K562 (cell line): ENCODE measurements at regions not wholly inside any gene's neighbourhood (a gene's known extent, or its start where the extent isn't known, plus 50 kb on each side); places are given as distances from the start of the nearest gene placed in this dataset.

Experiments
- ATAC-seq: fragments of 200-7000 bp; cut with Tn5 transposase; 3 replicates; pipeline ENCODE4 v1.9.1; 2020; ENCODE audit warnings: moderate library complexity
- BruUV-seq: library from RNA; stranded (reverse); fragments of 400-500 nt; replicated peaks from 2 replicates; lab custom pipeline; 2021; lab: Mats Ljungman, UMichigan
- CTCF ChIA-PET: fragments of 300-600 bp; formaldehyde crosslinking; extraction: SDS; loops from one replicate; lab custom pipeline; 2021; ENCODE audit warnings: low intra/inter-chr PET ratio; lab: Yijun Ruan, JAX
- POLR2A ChIA-PET: fragments of 300-600, 350-650 bp; sonication (Branson Sonifier 250); formaldehyde crosslinking; extraction: SDS; loops from one replicate; lab custom pipeline; 2021; ENCODE audit warnings: antibody characterized with exemption, inconsistent platforms; lab: Yijun Ruan, JAX
- DNase-seq, 4 experiments: peaks; one replicate each; pipeline versions ENCODE4 v3.0.0 to v3.0.0-alpha.2; 2011 to 2018; ENCODE audit warnings: low spot score in 3 of 4, mixed read lengths in 3 of 4; ENCODE audit errors: extremely low read depth in 1 of 4
- FAIRE-seq: peaks from 2 replicates; lab custom pipeline; 2011; peaks lifted over from hg19 to GRCh38; lab: Jason Lieb, UNC
- H2AFZ ChIP-seq: 2 replicates; pipeline ENCODE4 v1.6.0; 2011; ENCODE audit warnings: low read depth, low read length, control low read depth, inconsistent platforms
- H3K27ac ChIP-seq: fragments of 200-600 bp; 3 replicates; pipeline ENCODE4 v1.8.0; 2011; ENCODE audit warnings: low read depth, mild to moderate bottlenecking, control low read depth, inconsistent platforms, low read length, moderate library complexity, mixed read lengths; ENCODE audit errors: extremely low read depth
- H3K27me3 ChIP-seq, 2 experiments: fragments of 300-600 bp in 1 of 2; 2 replicates in 1 of 2; 3 replicates in 1 of 2; pipeline versions ENCODE4 v1.6.0 to v1.8.0; 2011; ENCODE audit warnings: inconsistent platforms in 2 of 2, low read length in 2 of 2, mild to moderate bottlenecking in 1 of 2, mixed read lengths in 1 of 2, moderate library complexity in 1 of 2; ENCODE audit not compliant: control insufficient read depth in 2 of 2, insufficient read depth in 2 of 2
- H3K36me3 ChIP-seq: fragments of 300-600 bp; 3 replicates; pipeline ENCODE4 v1.8.0; 2011; ENCODE audit warnings: mild to moderate bottlenecking, low read length, inconsistent platforms; ENCODE audit not compliant: control insufficient read depth, insufficient read depth
- H3K4me1 ChIP-seq, 2 experiments: fragments of 200-600 bp in 1 of 2; replicated peaks in 1 of 2; 2 replicates in 1 of 2; 3 replicates in 1 of 2; pipeline versions ENCODE4 v1.5.1 to v1.8.0; 2011; ENCODE audit warnings: inconsistent platforms in 2 of 2, low read length in 2 of 2, mild to moderate bottlenecking in 1 of 2, mixed read lengths in 1 of 2, moderate library complexity in 1 of 2; ENCODE audit not compliant: control insufficient read depth in 2 of 2, insufficient read depth in 2 of 2
- H3K4me2 ChIP-seq: 2 replicates; pipeline ENCODE4 v1.6.1; 2011; ENCODE audit warnings: low read length, control low read depth, inconsistent platforms, mixed read lengths; ENCODE audit not compliant: insufficient read depth
- H3K4me3 ChIP-seq: fragments of 200-600 bp; sonication (generic), shearing (Covaris generic); 2 replicates; pipeline ENCODE4 v1.5.1; 2016; ENCODE audit warnings: control low read depth, inconsistent platforms
- H3K79me2 ChIP-seq: fragments of 200-600 bp; 3 replicates; pipeline ENCODE4 v1.8.0; 2011; ENCODE audit warnings: low read length, inconsistent platforms; ENCODE audit not compliant: control insufficient read depth, insufficient read depth
- H3K9ac ChIP-seq, 2 experiments: 2 replicates each; pipeline versions ENCODE4 v1.6.0 to v1.6.1; 2011; ENCODE audit warnings: low read depth in 2 of 2, low read length in 2 of 2, control low read depth in 1 of 2, inconsistent platforms in 1 of 2, mild to moderate bottlenecking in 1 of 2, mixed read lengths in 1 of 2; ENCODE audit not compliant: insufficient read depth in 1 of 2
- H3K9me1 ChIP-seq: one replicate; pipeline ENCODE4 v1.6.0; 2011; ENCODE audit warnings: inconsistent platforms, mild to moderate bottlenecking, low read length, moderate library complexity; ENCODE audit not compliant: control insufficient read depth, insufficient read depth
- H3K9me3 ChIP-seq: replicated peaks from 2 replicates; pipeline ENCODE4 v1.5.1; 2011; ENCODE audit warnings: low read depth, low read length, inconsistent platforms; ENCODE audit not compliant: control insufficient read depth, insufficient read depth
- H4K20me1 ChIP-seq: replicated peaks from 2 replicates; pipeline ENCODE4 v1.6.1; 2011; ENCODE audit warnings: low read length, inconsistent platforms, mixed read lengths; ENCODE audit not compliant: control insufficient read depth, insufficient read depth
- CSDE1 ChIP-seq, 2 experiments: fragments of 450-650 bp; IDR thresholded peaks; 2 replicates each; pipeline ENCODE4 v1.6.1; 2016; ENCODE audit warnings: mild to moderate bottlenecking in 1 of 2
- ID3 ChIP-seq, 2 experiments: fragments of 250-450 bp in 1 of 2; fragments of 450-650 bp in 1 of 2; sonication (Bioruptor Pico) in 1 of 2; IDR thresholded peaks; 2 replicates each; pipeline versions ENCODE4 v1.6.1 to v1.8.0; 2016 to 2021; ENCODE audit warnings: mild to moderate bottlenecking in 2 of 2, moderate library complexity in 2 of 2, missing compliant biosample characterization in 1 of 2, missing genetic modification characterization in 1 of 2
- PHB2 ChIP-seq: fragments of 450-650 bp; IDR thresholded peaks from 2 replicates; pipeline ENCODE4 v1.6.1; 2017; ENCODE audit warnings: low read depth
- PPARD ChIP-seq: fragments of 250-450 bp; sonication (Bioruptor Pico); IDR thresholded peaks from 2 replicates; pipeline ENCODE4 v1.8.0; 2022; ENCODE audit warnings: inconsistent platforms, mild to moderate bottlenecking, moderate library complexity
- TAF15 ChIP-seq: fragments of 200-400 bp; formaldehyde crosslinking; IDR thresholded peaks from 2 replicates; pipeline ENCODE4 v1.6.1; 2017; ENCODE audit warnings: mild to moderate bottlenecking, low read depth, low read length, moderate library complexity
- ZNF324 ChIP-seq: fragments of 250-450 bp; sonication (Bioruptor Pico); IDR thresholded peaks from 2 replicates; pipeline ENCODE4 v1.4.0; 2020; ENCODE audit warnings: mild to moderate bottlenecking
- WGBS: fragments of 100-300 bp; shearing (Covaris generic); methylation state at CpG from one replicate; pipeline ENCODE4 v1.1.6; 2016; ENCODE audit warnings: low coverage, mixed read lengths; ENCODE audit not compliant: insufficient coverage; ENCODE audit errors: missing lambda C conversion rate; 5-methylcytosine and 5-hydroxymethylcytosine counted together
- in situ Hi-C: fragments of 300-500 bp; cut with MboI; formaldehyde crosslinking; loops from 4 replicates; pipeline ENCODE4 v1.15.0; 2018; ENCODE audit warnings: inconsistent platforms, mixed read lengths
- intact Hi-C: fragments of 100-400 bp; cut with micrococcal nuclease; formaldehyde crosslinking; loops from 2 replicates; pipeline ENCODE4 v1.14.2; 2022

- TF ChIP-seq ID3 (CRISPR knock-in tag; IDR thresholded peaks at IDR 0.05) (no peak), ID3 (tag; IDR thresholded peaks at IDR 0.05) (no peak), PPARD (CRISPR knock-in tag) (no peak)
Measured at GRCh38 chr17:34133350-34133749, 121.7 kb upstream of the CCL2 start (continued).

- POLR2A ChIA-PET = no interaction called here
- FAIRE-seq = no peak
- CTCF ChIA-PET = no interaction called here
Measured at GRCh38 chr17:34135841-34136240, 119.2 kb upstream of the CCL2 start.

GRCh38 chr17:34140006-34140405 is 115.1 kb upstream of the CCL2 start:
- intact Hi-C loops (no loop called here), in situ Hi-C loops (loop anchor here (10.0 kb wide), 1 partner anchor 365 kb away; no protein-coding TSS in a partner anchor)
- ChIA-PET CTCF (no interaction called here), POLR2A (no interaction called here)
- H3K9me1 ChIP-seq = no peaks in the 10 kb centered on the region
- H3K9ac ChIP-seq = no peak overlapping the region
- FAIRE-seq (no peak), DNase-seq (no peak), ATAC-seq (no peak)
- H3K27ac ChIP-seq = no peak overlapping the region
- H3K4me1 ChIP-seq = no peaks in the 10 kb centered on the region
- H4K20me1 ChIP-seq = no peaks in the 10 kb centered on the region
- no peaks in the 10 kb centered on the region for H3K79me2 ChIP-seq
- no peaks in the 10 kb centered on the region for H3K27me3 ChIP-seq
- no peak overlapping the region for H3K4me2 ChIP-seq
- no peak overlapping the region for H3K4me3 ChIP-seq
- no peaks in the 10 kb centered on the region for H3K9me3 ChIP-seq
- no peak overlapping the region for H2AFZ ChIP-seq
- under 1% methylated on average over 8 of the region's 8 CpGs for WGBS
- BruUV-seq = no TSS peak
- H3K36me3 ChIP-seq = no peaks in the 10 kb centered on the region
- no peak for TF ChIP-seq TAF15

More at GRCh38 chr17:34135841-34136240, 119.2 kb upstream of the CCL2 start:
- Histone ChIP-seq H3K4me2 (no peak overlapping the region), H3K9me1 (no peaks in the 10 kb centered on the region), H2AFZ (no peak overlapping the region), H4K20me1 (no peaks in the 10 kb centered on the region), H3K4me3 (no peak overlapping the region), H3K27me3 (no peaks in the 10 kb centered on the region), H3K27ac (no peak overlapping the region), H3K79me2 (no peaks in the 10 kb centered on the region), H3K36me3 (no peaks in the 10 kb centered on the region), H3K9me3 (no peaks in the 10 kb centered on the region), H3K4me1 (no peaks in the 10 kb centered on the region), H3K9ac (no peak overlapping the region)
- no TSS peak for BruUV-seq
- intact Hi-C loops = no loop called here
- no peak for ATAC-seq
- DNase-seq = no peak
- no peak for TF ChIP-seq CSDE1 (IDR thresholded peaks at IDR 0.05)
- no peak for TF ChIP-seq PHB2
- TF ChIP-seq ZNF324 = no peak
- WGBS = 0% methylated on average over 2 of the region's 2 CpGs
- in situ Hi-C loops = no loop called here
